Lower lobe of right lung (tissue), 2 donors: ENCODE measurements at regions not wholly inside any gene's neighbourhood (a gene's known extent, or its start where the extent isn't known, plus 50 kb on each side); places are given as distances from the start of the nearest gene placed in this dataset.

Source experiments
- ATAC-seq, 2 donors: fragments of 200-7000 bp; cut with Tn5 transposase; one replicate each; pipeline ENCODE4 v1.9.1; 2020 to 2022; ENCODE audit warnings: mild to moderate bottlenecking in 2 of 2, moderate library complexity in 2 of 2
- DNase-seq: peaks from one replicate; pipeline ENCODE4 v3.0.0-alpha.2; 2020
- H3K27ac ChIP-seq: fragments of 200-600 bp; one replicate; pipeline ENCODE4 v1.8.0; 2022
- H3K27me3 ChIP-seq: fragments of 200-600 bp; one replicate; pipeline ENCODE4 v1.8.0; 2022; ENCODE audit warnings: low read depth
- H3K36me3 ChIP-seq: fragments of 200-600 bp; one replicate; pipeline ENCODE4 v1.8.0; 2022; ENCODE audit warnings: mild to moderate bottlenecking
- H3K4me1 ChIP-seq: fragments of 200-600 bp; one replicate; pipeline ENCODE4 v1.8.0; 2022
- H3K4me3 ChIP-seq: fragments of 200-600 bp; one replicate; pipeline ENCODE4 v1.8.0; 2022; ENCODE audit warnings: mild to moderate bottlenecking
- H3K9me3 ChIP-seq: fragments of 200-600 bp; one replicate; pipeline ENCODE4 v1.8.0; 2022
- CTCF ChIP-seq: fragments of 200-600 bp; IDR thresholded peaks from one replicate; pipeline ENCODE4 v1.8.0; 2022; ENCODE audit warnings: antibody characterized with exemption, mild to moderate bottlenecking
- intact Hi-C: fragments of 100-400 bp; cut with DNase I; formaldehyde crosslinking; loops from one replicate; pipeline ENCODE4 v1.11.0; 2022
- donor health status: DM: no; HTN: yes; CAD: no; lungs with severe emphysema.

DNA sequence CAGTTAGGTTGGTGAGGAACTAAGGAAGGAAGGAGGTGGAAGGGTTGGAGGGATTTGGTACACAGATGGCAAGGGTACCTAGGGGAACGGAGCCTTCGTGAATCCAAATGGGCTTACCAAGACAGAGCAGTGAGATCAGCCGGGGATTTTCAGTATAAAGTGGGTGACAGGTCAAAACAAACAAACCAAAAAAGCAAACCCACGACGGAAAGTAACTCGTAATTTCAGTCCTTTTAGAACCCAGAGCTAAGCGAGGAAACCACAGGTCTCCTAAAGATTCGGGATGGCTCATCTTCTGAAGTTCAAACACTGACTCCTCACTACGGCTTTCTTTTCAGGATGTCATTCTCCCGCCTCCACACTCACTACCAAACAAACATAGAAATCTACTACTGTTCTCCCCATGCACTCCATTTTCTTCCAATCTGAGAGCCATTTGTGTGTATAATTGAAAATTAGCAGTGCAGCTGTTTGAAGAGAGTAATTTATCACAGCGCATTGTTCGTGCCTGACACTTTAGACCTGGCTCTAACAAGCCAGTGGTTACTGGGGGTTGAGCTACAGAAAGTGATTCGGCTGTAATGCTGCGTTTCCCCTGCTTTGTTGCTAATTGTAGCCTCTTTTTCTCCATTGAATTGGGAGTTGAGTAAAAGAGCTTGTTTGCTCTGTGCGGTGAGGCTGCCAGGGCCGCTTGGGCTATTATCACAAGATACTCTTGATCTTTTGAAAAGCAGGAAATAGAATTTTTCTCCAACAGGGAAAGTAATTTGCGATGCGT, 64.7 kb upstream of the CCDC39 start:
- Histone ChIP-seq H3K9me3 (no peaks in the 10 kb centered on the region), H3K4me3 (no peak overlapping the region), H3K36me3 (no peaks in the 10 kb centered on the region), H3K27me3 (no peaks in the 10 kb centered on the region), H3K27ac (no peak overlapping the region), H3K4me1 (no peaks in the 10 kb centered on the region)
- intact Hi-C loops, result no loop called here
- DNase-seq (no peak), ATAC-seq (no peak)
- TF ChIP-seq CTCF, result no peak

GRCh38 chr3:180747805-180748361, 68.6 kb upstream of the CCDC39 start:
- TF ChIP-seq CTCF, result no peak
- intact Hi-C loops, result no loop called here
- DNase-seq, result no peak

DNA sequence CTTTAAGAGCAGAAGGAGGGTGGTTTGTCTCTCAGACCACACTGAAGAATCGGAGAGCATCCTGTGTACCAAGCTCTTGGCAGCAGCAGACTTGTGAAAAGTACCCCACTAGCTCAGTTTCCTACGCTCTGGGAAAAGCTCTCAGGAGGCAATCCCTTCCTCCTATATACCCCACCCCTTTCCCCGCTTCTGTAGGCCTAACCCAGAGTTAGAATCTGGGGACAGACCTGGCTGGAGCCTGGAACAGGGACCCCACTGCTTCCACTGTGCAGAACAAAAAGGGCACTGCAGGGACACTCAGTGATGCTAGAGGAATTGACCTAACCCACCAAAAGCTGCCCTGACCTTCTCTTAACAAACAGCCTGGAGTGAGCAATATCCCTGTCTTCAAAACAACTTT, 70.0 kb upstream of the CCDC39 start:
- intact Hi-C loops, result no loop called here
- TF ChIP-seq CTCF, result no peak

More at GRCh38 chr3:180747805-180748361, 68.6 kb upstream of the CCDC39 start:
- no peaks in the 10 kb centered on the region for H3K36me3 ChIP-seq
- H3K4me3 ChIP-seq, result no peak overlapping the region
- no peak overlapping the region for H3K27ac ChIP-seq
- H3K27me3 ChIP-seq, result no peaks in the 10 kb centered on the region
- no peaks in the 10 kb centered on the region for H3K4me1 ChIP-seq
- ATAC-seq, result no peak
- no peaks in the 10 kb centered on the region for H3K9me3 ChIP-seq

GRCh38 chr3:180749796-180750195, 70.5 kb upstream of the CCDC39 start:
- Histone ChIP-seq H3K4me3 (no peak overlapping the region), H3K36me3 (no peaks in the 10 kb centered on the region), H3K4me1 (no peaks in the 10 kb centered on the region), H3K27me3 (no peaks in the 10 kb centered on the region), H3K27ac (no peak overlapping the region), H3K9me3 (no peaks in the 10 kb centered on the region)
- no peak for DNase-seq
- no peak for TF ChIP-seq CTCF
- intact Hi-C loops, result no loop called here
- ATAC-seq, result no peak

More for the DNA sequence above, 70.0 kb upstream of the CCDC39 start:
- H3K27ac ChIP-seq, result no peak overlapping the region
- no peaks in the 10 kb centered on the region for H3K27me3 ChIP-seq
- H3K36me3 ChIP-seq, result no peaks in the 10 kb centered on the region
- no peak for DNase-seq
- no peak overlapping the region for H3K4me3 ChIP-seq
- no peak for ATAC-seq
- H3K4me1 ChIP-seq, result no peaks in the 10 kb centered on the region
- H3K9me3 ChIP-seq, result no peaks in the 10 kb centered on the region

- no peak for DNase-seq
- ATAC-seq, result no peak
- no peaks in the 10 kb centered on the region for H3K9me3 ChIP-seq
- H3K4me3 ChIP-seq, result no peak overlapping the region
- H3K27ac ChIP-seq, result no peak overlapping the region
- TF ChIP-seq CTCF, result no peak
- H3K4me1 ChIP-seq, result no peaks in the 10 kb centered on the region
- no peaks in the 10 kb centered on the region for H3K27me3 ChIP-seq
- H3K36me3 ChIP-seq, result no peaks in the 10 kb centered on the region
- intact Hi-C loops, result no loop called here
Measured at GRCh38 chr3:180755556-180755955, 76.3 kb upstream of the CCDC39 start.
